Kasumi-1 (cell line): ENCODE measurements at regions not wholly inside any gene's neighbourhood (a gene's known extent, or its start where the extent isn't known, plus 50 kb on each side); places are given as distances from the start of the nearest gene placed in this dataset.

Source experiments
- DNase-seq, 2 experiments: peaks; one replicate each; lab custom pipeline; 2025; lab: John Stamatoyannopoulos, UW

DNA sequence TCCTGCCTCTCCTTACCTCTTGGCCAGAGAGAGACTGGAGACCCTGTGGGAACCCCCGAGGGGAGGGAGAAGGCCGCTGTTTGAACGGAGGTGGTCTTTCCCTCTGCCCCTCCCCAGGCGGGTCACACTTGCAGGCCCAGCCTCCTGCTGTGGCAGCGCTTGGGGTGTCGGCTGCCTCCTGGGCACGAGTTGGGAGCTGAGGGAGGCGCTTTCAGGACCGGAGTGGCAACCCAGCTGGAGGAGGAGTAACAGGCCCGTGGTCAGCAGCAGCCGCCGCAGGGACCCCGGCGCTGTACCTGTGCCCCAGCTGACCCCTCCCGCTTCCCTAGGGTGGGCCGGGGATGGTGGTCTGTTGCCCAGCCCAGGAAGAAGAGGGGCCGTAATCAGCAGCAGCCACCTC lies 278.3 kb downstream of the SEC14L1 start:
- DNase-seq: no peak

DNA sequence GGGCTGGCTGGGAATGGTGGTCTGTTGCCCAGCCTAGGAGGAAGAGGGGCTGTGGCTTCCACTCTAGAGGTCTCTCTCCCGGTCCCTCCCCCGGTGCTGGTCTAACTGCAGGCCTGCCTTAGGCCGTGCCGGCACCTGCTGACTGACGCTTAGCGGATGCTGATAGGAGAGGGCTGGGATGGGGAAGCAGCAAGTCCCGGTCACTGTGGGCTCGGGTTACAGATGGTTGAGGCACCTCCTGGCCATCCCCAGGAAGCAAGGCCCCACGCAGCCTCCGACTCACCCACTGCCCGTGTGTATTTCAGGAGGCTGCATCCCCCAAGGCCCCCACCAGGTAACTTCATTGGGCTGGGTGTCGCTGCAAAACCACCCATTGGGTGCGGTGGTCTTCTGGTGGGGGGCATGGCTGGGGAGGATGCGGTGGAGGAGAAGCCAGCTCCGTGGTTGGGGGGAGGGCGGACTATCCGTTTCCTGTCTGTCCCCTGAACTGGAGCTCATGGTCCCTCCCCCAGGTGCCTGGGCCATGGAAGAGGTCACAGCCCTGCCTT lies 278.9 kb downstream of the SEC14L1 start:
- DNase-seq: no peak

DNA sequence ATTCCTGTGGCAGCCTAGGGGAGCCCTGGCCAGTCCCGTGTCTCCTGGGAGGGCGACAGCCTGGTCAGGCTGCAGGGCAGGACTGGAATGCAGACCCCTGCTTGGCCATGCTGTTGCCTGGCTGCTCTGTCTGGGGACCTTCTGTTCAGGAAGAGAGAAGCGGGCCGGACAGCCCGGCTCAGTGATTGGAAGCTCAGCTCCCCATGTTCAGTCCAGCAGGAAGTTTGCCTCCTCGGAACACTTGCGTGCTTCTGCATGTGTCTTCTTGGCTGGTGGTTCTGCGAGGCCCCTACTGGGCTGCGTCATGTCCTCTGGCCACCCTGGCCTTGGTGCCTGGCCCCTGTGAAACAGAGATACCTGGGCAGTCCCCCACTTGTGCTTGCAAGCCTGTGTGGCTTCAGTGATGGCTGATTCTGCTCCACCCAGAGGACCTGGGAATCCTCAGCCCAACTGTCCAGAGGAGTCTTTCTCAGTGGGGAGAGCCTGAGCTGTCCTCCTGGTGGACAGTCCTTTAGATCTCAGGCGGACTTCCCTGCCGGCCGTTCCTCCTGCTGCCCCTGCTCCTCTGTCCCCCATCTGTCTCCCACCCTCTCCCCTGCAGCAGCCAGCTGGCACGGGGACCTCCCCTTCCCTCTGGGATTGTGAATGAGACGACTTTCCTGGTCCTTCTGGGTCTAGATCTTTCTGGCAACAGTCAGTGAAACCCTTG lies 279.5 kb downstream of the SEC14L1 start:
- DNase-seq: no peak

DNA sequence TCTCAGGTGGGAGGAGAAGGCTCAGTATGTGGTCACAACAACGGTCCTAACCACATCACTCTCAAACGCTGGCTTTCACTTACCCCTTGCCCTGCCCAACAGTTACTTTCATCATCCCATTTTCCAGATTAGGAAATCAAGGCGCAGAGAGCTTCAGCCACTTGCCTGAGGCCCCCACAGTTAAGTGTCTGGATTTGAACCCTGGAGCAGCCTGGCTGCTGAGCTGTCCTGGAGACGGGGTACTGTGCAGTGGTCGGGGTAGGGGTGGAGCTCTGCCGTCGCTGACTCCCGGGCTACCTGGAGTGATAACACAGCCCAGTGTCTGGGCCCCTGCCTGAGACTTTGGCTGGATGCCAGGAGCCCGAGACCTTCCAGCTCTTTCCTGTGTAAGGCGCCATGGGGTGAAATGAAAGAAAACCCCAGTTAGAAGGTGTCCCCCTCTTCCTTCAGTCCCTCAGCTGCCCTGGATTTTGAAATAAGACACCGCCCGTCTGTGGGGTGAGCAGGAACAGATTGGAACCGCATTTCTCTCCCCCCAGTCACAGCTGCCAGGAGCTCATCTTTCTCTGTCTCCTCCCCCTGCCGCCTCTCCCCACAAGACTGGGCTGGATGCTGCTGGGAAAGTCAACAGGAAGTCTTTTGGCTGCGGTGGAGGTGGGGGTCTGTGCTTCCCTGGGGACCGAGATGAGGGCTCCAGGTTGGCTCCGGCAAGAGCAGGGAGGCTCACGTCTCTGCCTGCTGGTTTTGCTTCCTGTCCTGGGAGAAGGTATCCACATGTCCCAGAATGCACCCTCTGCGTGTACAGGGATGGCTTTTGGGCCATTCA lies 280.2 kb downstream of the SEC14L1 start:
- peak; percentile 84 to 91 for DNase-seq

DNA sequence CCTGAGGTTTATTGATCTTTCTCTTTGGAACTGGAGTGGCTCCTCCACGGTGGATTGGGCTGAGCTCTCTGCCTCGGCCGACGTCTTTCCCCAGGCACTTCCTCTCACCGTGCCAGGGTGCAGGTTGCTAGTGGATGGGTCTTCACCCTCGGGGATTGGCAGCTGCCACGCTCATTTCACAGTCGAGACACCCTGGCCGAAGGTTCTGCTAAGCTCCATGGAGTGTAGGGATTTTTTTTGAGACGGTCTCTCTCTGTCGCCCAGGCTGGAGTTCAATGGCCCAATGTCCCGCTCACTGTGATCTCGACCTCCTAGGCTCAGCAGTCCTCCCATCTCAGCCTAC lies 280.8 kb downstream of the SEC14L1 start:
- no peak for DNase-seq

DNA sequence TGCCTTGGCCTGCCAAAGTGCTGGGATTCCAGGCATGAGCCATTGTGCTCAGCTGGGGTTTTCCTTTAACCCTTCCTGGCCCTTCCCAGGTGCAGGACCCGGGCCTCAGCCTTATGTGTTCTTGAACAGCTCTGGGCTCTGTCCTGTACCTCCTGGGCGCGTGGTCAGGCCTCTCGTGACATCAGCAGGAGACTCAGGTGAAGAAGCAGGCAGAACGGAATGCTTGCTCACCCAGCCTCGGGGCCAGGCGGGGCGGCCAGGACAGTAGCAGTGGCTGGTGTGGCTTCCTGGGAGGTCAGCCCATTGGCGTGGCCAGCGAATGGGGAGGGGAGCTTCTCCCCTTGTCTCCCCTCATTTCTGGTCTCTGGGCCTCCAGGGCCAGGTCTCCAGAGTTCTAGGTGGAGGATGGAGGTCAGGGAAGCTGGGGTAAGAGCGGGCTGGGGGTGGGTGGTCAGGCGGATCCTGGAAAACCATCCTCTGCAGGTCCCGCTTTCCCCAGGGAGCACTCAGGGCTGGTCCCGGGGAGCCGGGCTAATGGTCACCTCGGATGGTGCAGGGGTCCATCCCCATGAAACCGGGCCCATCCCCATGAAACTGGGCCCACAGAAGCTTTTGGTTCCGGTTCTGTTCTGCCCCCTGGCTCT lies 281.5 kb downstream of the SEC14L1 start:
- no peak for DNase-seq

DNA sequence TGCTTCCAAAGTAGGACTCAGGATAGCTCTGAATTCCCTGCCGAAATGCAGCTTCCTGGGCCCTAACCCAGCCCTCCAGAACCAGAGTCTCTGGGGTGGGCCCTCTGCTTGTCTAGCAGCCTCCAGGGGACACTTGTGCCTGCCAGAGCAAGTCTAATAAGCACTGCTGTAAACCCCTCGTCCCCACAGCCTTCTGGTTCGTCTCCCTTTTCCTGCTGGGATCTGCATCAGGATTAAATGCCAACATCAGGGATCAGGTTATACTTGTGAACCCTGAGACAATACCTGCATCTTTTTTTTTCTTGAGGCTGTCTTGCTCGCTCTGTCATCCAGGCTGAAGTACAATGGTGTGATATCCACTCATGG lies 282.0 kb downstream of the SEC14L1 start:
- no peak for DNase-seq

DNA sequence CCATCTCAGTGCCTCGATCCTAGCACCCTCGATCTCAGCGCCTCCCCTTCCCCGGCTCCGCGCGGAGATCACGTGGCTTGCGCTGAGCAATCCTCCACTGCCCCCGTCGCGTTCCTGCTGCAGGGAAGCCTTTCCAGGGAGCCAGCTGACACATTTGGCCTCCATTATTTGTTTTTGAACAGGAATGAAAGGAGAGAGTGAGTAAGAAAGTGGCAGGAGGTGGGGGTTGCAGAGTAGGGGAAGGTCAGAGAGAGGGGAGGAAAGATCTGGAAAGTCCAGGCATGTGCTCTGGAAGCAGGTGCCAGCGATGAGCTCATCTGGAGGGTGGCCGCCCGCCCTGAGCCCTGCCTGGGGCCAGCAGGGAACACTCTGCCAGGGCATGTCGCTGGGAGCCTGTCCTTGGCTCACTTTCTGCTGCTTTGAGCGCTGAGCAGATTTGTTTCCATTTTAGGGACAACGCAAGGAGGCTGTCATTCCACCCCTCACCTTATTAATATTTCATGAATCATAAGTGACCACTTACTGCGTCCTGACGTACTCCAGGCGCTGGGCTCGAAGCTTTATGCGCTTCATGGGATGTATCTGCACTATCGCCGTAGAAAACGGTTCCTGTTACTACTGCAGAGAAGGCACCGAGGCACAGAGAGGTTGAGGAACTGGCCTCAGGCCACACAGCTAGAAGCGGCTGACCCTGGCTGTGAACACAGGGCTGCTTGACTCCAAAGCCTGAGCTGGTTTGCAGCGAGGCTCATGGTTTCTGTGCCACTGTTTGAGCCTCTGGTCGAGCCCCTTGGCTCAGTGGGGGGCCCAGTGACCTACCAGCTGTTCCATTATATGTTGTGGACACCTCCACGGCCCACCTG lies 283.1 kb downstream of the SEC14L1 start:
- no peak for DNase-seq

DNA sequence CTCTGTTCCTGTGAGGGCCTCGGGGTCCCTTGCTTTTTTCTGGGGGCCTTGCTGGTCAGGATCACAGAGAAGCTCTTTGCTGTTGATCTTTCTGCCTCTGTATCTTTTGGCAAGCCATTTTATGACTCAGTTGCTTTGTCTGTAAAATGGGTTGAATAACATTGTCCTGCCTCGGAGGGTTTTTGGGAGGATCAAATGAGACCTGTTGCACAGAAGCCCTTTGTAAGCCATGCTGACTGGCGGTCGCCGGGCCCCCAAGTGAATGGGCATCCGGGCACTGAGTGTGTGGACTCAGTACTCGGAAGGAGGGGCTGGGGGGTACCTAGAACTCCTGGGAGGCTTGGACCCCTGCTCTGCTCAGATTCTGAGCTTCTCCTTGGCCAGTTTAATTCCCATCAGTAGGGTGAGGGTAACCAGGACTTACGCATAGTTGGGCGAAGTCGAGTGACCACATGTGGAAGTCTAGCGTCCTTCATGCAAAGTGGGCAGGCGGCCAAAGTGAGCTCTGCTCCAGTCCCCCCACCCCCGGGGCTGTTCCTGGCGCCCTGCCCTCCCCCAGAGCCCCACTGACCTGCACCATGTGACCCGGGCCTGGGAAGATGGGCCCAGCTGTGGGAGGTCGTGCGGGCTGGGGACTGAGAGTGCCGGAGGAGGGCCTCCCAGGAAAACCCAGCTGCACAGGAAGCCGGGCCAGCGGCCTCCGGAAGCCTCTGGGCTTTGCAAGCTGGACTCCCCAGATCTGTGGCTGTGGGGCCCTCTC lies 284.0 kb downstream of the SEC14L1 start:
- peak; percentile 44 to 46 for DNase-seq

DNA sequence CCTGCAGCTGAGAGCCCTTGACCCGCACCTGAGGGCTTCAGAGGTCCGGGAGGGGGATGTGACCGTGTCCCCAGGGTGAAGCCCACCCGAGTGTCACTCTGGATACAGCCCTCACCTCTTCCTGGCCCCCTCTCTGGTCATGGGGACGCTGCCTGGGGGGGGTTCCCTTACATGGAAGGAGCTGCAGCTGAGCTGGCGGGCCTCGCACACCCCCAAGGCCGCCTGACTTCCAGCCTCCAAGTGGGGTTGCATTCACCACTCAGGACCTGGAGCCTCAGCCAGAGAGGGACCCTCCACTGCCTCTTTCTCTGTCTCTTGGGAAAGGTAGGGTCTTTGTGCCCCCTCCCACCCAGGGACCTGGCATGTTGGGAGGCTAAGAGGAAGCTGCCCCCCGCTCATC lies 284.6 kb downstream of the SEC14L1 start:
- DNase-seq: peak in 1 of 2 experiments; percentile 46

DNA sequence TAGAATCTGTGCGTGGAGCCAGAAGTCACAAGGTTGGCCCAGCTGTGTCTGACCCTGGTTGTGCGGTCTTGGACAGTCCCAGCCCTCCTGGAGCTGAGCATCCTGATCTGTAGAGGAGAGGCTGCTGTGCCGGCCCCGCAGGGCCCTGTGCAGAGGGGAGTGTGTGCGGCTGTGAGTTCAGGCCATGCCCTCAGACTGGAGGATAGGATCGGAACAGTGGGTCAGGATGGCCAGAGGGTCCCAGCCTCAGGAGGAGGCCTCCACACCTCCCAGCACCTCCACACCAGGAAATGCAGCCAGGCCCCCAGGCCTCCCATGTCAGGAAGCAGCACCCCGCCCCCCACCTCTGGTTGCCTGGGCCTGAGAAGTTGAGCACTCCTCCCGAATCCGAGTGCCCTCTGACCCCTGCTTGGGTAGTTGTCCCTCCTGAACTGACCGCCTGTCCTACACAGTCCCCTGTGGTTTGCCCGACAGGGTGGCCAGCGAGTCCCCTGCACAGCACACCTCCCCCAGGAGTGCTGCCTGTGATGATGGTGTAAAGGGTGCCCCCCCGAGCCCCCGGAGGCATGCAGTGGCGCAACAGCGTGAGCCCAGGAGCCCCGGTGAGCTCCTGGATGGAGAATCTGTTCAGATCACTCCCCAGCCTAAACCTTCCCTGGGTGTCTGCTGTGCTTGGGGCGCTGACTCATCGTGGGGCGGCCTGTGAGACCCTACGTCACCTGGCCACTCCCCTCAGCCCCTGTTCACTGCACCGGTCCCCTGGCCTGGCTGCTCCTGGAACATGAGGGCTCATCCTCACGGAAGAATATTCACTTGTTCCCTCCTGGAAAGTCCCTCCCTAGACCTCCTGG lies 285.2 kb downstream of the SEC14L1 start:
- DNase-seq: no peak

DNA sequence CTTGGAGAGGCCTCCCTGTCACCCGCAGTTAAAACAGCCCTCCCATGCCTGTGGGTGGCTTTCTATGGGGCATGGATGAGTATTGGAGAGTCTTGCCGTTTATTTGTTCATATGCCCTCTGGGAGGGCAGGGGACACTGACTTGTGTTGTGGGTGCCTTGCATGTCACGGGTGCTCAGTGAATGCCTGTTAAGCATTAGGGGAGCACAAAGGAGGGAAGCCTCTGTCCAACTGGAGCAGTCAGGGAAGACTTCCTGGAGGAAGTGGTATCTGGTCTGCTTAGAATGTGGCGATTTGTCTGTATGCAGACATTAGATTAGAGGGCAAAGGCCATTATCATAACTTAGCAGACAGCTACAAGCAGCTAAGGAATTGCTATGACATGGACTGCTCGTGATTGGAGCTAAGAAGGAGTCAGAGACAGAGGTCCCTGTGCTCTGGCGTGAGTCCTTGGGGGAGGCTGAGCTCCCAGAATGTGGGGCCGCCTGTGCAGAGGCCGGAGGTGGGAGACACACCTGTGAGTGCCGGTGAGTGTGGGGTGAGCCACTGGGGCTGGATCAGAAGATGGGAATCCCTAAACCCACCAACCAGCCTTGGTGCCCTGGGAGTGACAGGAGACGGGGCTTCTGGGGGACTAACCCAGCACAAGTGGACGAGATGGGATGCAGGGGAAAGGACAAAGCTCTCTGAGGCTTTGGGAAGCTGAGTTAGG lies 286.1 kb downstream of the SEC14L1 start:
- no peak for DNase-seq

DNA sequence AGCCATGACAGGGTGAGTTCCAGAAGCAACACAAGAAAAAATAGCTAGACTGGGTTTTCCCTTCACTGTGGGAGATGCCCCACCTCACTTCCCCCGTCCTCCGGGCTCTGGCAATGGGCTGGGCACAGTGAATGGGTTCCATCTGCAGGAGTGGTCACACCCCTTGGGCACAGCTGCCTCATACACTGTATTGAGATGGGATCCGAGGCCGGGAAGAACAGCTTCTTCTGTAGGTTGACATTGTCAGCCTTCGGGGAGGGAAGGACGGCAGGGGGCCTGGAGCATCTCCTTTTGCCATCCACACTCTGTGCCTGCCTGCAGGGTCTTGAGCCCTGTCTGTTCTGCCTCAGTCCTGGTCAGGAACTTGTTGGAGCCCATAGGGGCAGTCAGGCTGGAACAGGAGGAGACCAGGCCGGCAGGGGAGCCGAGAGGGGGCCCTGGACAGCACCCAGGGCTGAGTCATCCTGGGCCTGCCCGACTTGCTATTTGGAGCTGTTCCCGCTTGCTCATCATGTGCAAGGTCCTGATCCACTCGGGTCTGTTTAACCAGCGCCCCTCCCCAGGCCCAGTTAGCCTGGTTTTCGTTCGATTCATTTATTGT lies 286.7 kb downstream of the SEC14L1 start:
- no peak for DNase-seq

DNA sequence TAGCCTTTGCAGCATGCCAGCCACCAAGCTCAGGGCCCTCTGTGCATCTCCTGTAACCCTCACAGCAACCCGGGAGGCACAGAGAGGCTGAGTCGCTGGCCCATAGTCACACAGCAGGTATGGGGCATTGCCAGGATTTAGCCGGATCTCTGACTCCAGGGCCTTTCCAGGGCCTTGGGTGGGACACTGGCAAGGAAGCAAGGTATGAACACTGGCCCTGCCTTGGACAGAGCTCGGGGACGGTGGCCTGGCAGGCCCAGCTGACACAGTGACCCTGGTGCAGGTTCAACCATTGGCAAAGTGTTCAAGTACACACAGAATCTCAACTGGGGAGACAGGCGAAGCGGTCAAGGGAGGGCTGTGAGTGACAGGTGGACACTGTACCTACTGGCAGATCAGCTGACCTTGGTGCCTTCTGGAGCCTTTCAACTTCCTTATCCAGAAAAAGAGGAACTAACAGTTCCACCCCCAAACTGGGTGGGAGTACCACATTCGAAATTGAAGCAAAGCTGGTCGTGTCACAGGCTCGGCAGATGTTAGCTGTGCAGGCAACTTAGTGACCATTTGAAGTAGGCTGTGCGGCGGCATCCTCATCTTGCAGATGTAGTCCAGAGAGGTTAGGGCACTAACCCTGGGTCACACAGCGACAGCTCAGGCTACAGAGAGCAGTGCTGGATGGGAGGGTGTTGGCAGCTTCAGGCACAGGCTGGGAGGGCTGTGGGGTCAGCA lies 287.4 kb downstream of the SEC14L1 start:
- DNase-seq: peak; percentile 96 to 97

DNA sequence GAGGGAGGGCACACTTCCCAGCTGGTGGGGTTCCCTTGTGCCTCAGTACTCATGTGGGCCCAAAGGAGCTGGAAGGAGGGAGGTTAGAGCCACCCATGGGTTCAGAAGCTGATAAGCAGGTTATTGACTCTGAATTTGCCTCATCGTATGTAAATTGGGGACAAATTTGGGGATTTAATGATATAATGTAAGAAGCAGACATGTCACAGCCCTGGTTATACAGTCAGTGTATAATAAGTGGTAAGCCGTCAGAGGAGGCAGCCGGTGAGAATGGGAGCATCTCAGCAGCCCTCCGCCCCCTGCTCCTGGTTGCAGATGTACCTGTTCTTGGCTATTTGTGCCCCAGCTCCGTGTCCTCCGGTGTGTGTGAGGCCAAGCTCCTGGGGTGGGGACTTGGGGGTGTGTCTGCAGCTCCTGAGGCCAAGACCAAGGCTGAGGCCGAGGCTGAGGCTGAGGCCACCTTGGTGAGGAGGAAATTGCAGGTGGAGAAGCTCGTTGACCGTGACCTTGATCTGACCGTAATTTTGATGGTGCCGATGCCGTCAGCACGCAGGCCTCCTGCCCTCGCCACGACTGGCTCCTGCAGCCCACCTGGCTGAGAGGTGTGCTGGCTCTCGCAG lies 288.1 kb downstream of the SEC14L1 start:
- DNase-seq: peak in 1 of 2 experiments; percentile 15

DNA sequence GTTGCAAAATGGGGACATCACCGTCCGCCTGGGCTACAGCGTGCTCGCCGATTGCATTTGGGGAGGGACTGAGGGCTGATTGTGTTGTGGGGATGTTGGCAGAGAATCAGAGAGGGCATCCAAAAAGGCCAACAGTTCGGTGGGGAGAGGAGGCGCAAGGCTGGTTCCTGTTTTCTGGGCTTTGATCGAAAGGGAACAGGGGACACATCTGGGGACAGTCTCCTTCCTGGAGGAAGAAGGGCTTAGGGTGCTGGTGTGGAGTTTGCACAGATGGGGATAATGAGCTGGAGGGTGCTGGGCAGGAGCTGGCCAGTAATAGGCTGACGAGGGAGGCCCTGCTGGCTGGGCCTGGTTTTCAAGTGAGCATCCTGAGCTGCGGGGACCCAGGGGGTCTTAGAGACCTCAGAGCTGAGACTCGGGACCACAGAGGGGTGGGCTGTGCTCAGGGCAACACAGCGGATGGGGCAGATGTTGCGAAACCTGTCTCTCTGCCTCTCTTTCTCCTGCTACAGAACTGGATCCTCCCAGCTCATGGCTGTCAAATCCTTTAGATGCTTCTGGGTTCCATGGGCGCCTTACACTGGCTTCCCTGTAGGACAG lies 288.7 kb downstream of the SEC14L1 start:
- peak; percentile 95 for DNase-seq

DNA sequence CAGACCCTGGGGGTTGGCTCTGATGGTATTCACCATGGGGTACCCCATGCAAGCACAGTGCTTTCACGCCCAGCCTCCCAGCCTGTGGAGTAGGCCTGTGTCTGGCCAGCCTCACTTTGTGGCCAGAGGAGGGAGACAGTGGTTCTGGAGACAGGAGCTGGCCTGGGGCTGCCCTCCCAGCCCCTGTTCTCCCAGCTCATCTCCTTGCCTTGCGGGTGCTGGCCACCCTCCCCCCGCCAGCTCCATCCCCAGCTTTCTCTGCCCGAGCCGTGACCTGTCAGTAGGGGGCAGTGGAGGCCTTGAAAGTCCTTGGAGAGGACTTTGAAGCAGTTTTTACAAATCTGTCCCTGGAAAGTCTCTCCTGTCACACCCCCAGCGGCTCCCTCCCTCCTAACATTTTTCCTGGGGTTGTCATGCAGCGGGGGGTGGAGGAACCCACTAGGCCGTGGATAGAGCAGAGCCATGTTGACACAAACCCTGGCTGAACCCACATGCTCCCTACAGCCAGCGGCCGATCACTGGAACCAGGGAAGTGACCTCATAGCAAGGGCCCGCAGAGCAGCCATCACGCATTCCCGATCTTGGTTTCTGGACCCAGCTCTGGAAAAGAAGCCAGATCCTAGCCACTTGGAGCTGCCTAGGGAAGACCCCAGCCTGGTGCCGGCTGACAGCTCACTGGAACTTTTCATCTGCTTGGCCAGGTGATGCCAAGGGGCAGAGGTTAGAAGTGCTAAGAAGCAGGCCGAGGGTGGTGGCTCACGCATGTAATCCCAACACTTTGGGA lies 289.4 kb downstream of the SEC14L1 start:
- peak; percentile 68 to 70 for DNase-seq
